Small intestine (tissue), 7 donors: ENCODE measurements at regions not wholly inside any gene's neighbourhood (a gene's known extent, or its start where the extent isn't known, plus 50 kb on each side); places are given as distances from the start of the nearest gene placed in this dataset.

Experiments
- DNase-seq, 2 donors: peaks; one replicate each; pipeline versions ENCODE4 v3.0.0 to v3.0.0-alpha.2; 2013
- FAIRE-seq: peaks from 2 replicates; lab custom pipeline; 2012; peaks lifted over from hg19 to GRCh38; lab: Jason Lieb, UNC
- H3K27ac ChIP-seq, 3 donors: one replicate each; pipeline ENCODE4 v1.5.1; 2013; ENCODE audit warnings: low read length in 2 of 3, mild to moderate bottlenecking in 2 of 3, control low read depth in 1 of 3, inconsistent platforms in 1 of 3, low read depth in 1 of 3, moderate library complexity in 1 of 3
- H3K27me3 ChIP-seq, 3 donors: one replicate each; pipeline ENCODE4 v1.6.1; 2013; ENCODE audit warnings: low read length in 3 of 3, inconsistent platforms in 1 of 3; ENCODE audit not compliant: control insufficient read depth in 3 of 3, insufficient read depth in 3 of 3
- H3K36me3 ChIP-seq, 3 donors: one replicate each; pipeline ENCODE4 v1.6.1; 2013; ENCODE audit warnings: low read length in 3 of 3, inconsistent platforms in 1 of 3, low read depth in 1 of 3, mild to moderate bottlenecking in 1 of 3, moderate library complexity in 1 of 3; ENCODE audit not compliant: control insufficient read depth in 3 of 3, insufficient read depth in 2 of 3
- H3K4me1 ChIP-seq, 3 donors: one replicate each; pipeline ENCODE4 v1.6.1; 2013; ENCODE audit warnings: low read length in 2 of 3, inconsistent platforms in 1 of 3, low read depth in 1 of 3, mild to moderate bottlenecking in 1 of 3, moderate library complexity in 1 of 3; ENCODE audit not compliant: control insufficient read depth in 3 of 3, insufficient read depth in 2 of 3
- H3K4me3 ChIP-seq, 3 donors: one replicate each; pipeline ENCODE4 v1.5.1; 2013; ENCODE audit warnings: low read length in 3 of 3, control low read depth in 1 of 3, inconsistent platforms in 1 of 3, low read depth in 1 of 3, mild to moderate bottlenecking in 1 of 3, moderate library complexity in 1 of 3
- H3K9me3 ChIP-seq, 2 donors: one replicate each; pipeline ENCODE4 v1.6.1; 2013; ENCODE audit warnings: low read depth in 1 of 2, low read length in 1 of 2; ENCODE audit not compliant: control insufficient read depth in 2 of 2, insufficient read depth in 1 of 2
- WGBS, 3 donors: extraction: QIAGEN DNeasy Blood & Tissue Kit; methylation state at CpG; one replicate each; pipeline ENCODE4 v1.1.7; 2013; 5-methylcytosine and 5-hydroxymethylcytosine counted together
- donor health status: healthy with polysubstance abuse.
- donor health status: control.
- donor health status: control.
- donor health status: Bipolar disorder and iron deficiency.
- donor health status: healthy.

DNA sequence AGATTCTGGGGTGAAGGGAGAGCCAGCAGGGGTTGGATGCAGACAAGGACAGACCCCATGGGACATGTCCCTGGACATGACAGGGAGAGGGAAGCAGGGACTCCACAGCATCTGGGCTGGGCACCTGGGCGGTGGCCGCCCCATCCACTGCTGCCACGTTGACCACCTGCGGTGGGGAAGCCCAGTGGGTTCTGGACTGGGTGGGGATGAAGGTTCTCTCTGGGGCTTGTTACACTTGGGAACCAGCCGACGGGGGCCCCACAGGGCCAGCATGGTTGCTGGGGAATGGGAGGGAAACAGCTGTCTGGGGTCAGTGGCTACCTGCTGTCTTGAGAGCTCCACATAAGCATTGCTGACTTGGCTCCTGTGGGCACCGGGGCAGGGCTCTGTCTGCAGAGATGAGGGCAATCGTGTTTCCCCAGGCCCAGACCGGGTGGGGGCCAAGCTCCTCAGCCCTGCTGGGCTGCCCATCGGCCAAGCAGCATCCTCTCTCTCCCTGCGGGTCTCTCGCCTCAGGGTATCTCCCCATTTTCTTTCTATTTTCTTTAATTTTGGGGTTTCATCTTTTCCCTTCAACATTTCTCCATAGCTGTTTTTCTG, 443.6 kb upstream of the PFKP start:
- Histone ChIP-seq H3K27ac (no peak overlapping the region), H3K36me3 (no peaks in the 10 kb centered on the region), H3K4me3 (no peak overlapping the region), H3K9me3 (no peaks in the 10 kb centered on the region), H3K27me3 (no peaks in the 10 kb centered on the region), H3K4me1 (no peaks in the 10 kb centered on the region)
- FAIRE-seq, result no peak
- no peak for DNase-seq
- WGBS, 3 donors, result 82 to 89% (median 86%) methylated on average over 12 of the region's 12 CpGs

GRCh38 chr10:2620827-2621521, 446.4 kb upstream of the PFKP start:
- Histone ChIP-seq H3K4me3 (no peak overlapping the region), H3K36me3 (no peaks in the 10 kb centered on the region), H3K4me1 (no peaks in the 10 kb centered on the region), H3K9me3 (no peaks in the 10 kb centered on the region), H3K27ac (no peak overlapping the region), H3K27me3 (peaks cover 0 to 3% (median 0%) of the 10 kb centered on the region in 3 donors)
- no peak for FAIRE-seq
- 77 to 85% (median 79%) methylated on average over 5 of the region's 5 CpGs for WGBS, 3 donors
- no peak for DNase-seq

- no peaks in the 10 kb centered on the region for H3K4me1 ChIP-seq
- peaks cover 0 to 3% (median 0%) of the 10 kb centered on the region in 3 donors for H3K27me3 ChIP-seq
- WGBS, 3 donors, result 35 to 58% (median 46%) methylated on average over 4 of the region's 4 CpGs
- FAIRE-seq, result no peak
- no peaks in the 10 kb centered on the region for H3K36me3 ChIP-seq
- H3K9me3 ChIP-seq, result no peaks in the 10 kb centered on the region
- H3K27ac ChIP-seq, result no peak overlapping the region
- H3K4me3 ChIP-seq, result no peak overlapping the region
- no peak for DNase-seq
These were observed 447.4 kb upstream of the PFKP start for GRCh38 chr10:2619916-2620315.

DNA sequence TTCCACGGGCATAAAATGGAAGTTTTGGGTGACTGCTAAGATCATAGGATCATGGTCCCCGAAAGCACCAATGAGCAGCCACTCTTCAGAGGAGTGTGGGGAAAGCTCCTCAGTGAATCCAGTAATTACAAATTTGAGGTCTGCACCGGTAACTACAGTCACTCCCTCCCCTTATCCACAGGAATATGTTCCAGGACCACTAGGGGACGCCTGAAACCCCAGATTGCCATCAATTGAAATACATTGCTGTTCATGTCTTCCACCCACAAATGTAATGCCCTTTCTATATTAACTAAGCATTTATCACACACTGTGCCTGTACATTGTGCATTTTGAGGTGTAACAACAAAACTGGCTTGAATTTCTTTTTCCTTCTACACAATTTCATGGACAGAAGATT, 447.9 kb upstream of the PFKP start:
- Histone ChIP-seq H3K36me3 (no peaks in the 10 kb centered on the region), H3K9me3 (no peaks in the 10 kb centered on the region), H3K27ac (no peak overlapping the region), H3K4me1 (no peaks in the 10 kb centered on the region), H3K27me3 (peaks cover 0 to 3% (median 0%) of the 10 kb centered on the region in 3 donors), H3K4me3 (no peak overlapping the region)
- FAIRE-seq, result no peak
- WGBS, 3 donors, result 46 to 50% (median 49%) methylated on average over 4 of the region's 4 CpGs
- no peak for DNase-seq

- no peak overlapping the region for H3K27ac ChIP-seq
- 79 to 83% (median 80%) methylated on average over 5 of the region's 5 CpGs for WGBS, 3 donors
- no peak for DNase-seq
- H3K9me3 ChIP-seq, result no peaks in the 10 kb centered on the region
- no peaks in the 10 kb centered on the region for H3K36me3 ChIP-seq
- H3K4me1 ChIP-seq, result no peaks in the 10 kb centered on the region
- H3K4me3 ChIP-seq, result no peak overlapping the region
- H3K27me3 ChIP-seq, result peaks cover 0 to 3% (median 0%) of the 10 kb centered on the region in 3 donors
- FAIRE-seq, result no peak
These were observed 448.7 kb upstream of the PFKP start for GRCh38 chr10:2618690-2619089.

- peaks cover 0 to 3% (median 0%) of the 10 kb centered on the region in 3 donors for H3K27me3 ChIP-seq
- DNase-seq (no peak), FAIRE-seq (no peak)
- H3K4me1 ChIP-seq, result no peaks in the 10 kb centered on the region
- H3K4me3 ChIP-seq, result no peak overlapping the region
- no peaks in the 10 kb centered on the region for H3K9me3 ChIP-seq
- WGBS, 3 donors, result 58 to 73% (median 64%) methylated on average over 3 of the region's 3 CpGs
- no peaks in the 10 kb centered on the region for H3K36me3 ChIP-seq
- no peak overlapping the region for H3K27ac ChIP-seq
These were observed 451.1 kb upstream of the PFKP start for GRCh38 chr10:2616215-2616614.

- FAIRE-seq, result no peak
These were observed 455.7 kb upstream of the PFKP start for GRCh38 chr10:2611603-2612002.

GRCh38 chr10:2610946-2611345, 456.4 kb upstream of the PFKP start:
- 34 to 50% (median 41%) methylated on average over 5 of the region's 5 CpGs for WGBS, 3 donors
- DNase-seq, result no peak
- no peak for FAIRE-seq
- Histone ChIP-seq H3K4me1 (no peaks in the 10 kb centered on the region), H3K9me3 (no peaks in the 10 kb centered on the region), H3K36me3 (no peaks in the 10 kb centered on the region), H3K4me3 (no peak overlapping the region), H3K27me3 (no peaks in the 10 kb centered on the region), H3K27ac (no peak overlapping the region)

More at GRCh38 chr10:2611603-2612002, 455.7 kb upstream of the PFKP start:
- WGBS, 3 donors, result 61 to 83% (median 73%) methylated on average over 4 of the region's 4 CpGs
- Histone ChIP-seq H3K36me3 (no peaks in the 10 kb centered on the region), H3K9me3 (no peaks in the 10 kb centered on the region), H3K27ac (no peak overlapping the region), H3K27me3 (no peaks in the 10 kb centered on the region), H3K4me1 (no peaks in the 10 kb centered on the region), H3K4me3 (no peak overlapping the region)
- DNase-seq, result no peak
